Thymus (tissue), 11 donors: ENCODE measurements at regions not wholly inside any gene's neighbourhood (a gene's known extent, or its start where the extent isn't known, plus 50 kb on each side); places are given as distances from the start of the nearest gene placed in this dataset.

ENCODE experiments used
- DNase-seq, 9 donors: peaks; one replicate each; pipeline ENCODE4 v3.0.0-alpha.2; 2013; ENCODE audit warnings: low spot score in 9 of 9, low read depth in 6 of 9, missing footprints in 1 of 9
- H3K27ac ChIP-seq, 2 donors: one replicate each; pipeline ENCODE4 v1.5.1; 2013; ENCODE audit warnings: control low read depth in 1 of 2, low read depth in 1 of 2, low read length in 1 of 2, mild to moderate bottlenecking in 1 of 2, moderate library complexity in 1 of 2
- H3K27me3 ChIP-seq, 2 donors: one replicate each; pipeline ENCODE4 v1.5.1; 2013; ENCODE audit warnings: low read length in 1 of 2; ENCODE audit not compliant: control insufficient read depth in 2 of 2, insufficient read depth in 1 of 2
- H3K36me3 ChIP-seq, 2 donors: one replicate each; pipeline ENCODE4 v1.5.1; 2013; ENCODE audit warnings: low read length in 1 of 2, mild to moderate bottlenecking in 1 of 2, moderate library complexity in 1 of 2; ENCODE audit not compliant: control insufficient read depth in 2 of 2, insufficient read depth in 2 of 2
- H3K4me1 ChIP-seq, 2 donors: one replicate each; pipeline ENCODE4 v1.5.1; 2013; ENCODE audit warnings: low read length in 2 of 2; ENCODE audit not compliant: control insufficient read depth in 2 of 2, insufficient read depth in 2 of 2
- H3K4me3 ChIP-seq, 2 donors: one replicate each; pipeline ENCODE4 v1.5.1; 2013; ENCODE audit warnings: low read length in 2 of 2, control low read depth in 1 of 2, mild to moderate bottlenecking in 1 of 2
- H3K9me3 ChIP-seq, 2 donors: one replicate each; pipeline ENCODE4 v1.5.1; 2013; ENCODE audit warnings: low read length in 1 of 2, mild to moderate bottlenecking in 1 of 2; ENCODE audit not compliant: control insufficient read depth in 2 of 2, insufficient read depth in 1 of 2
- WGBS: extraction: QIAGEN DNeasy Blood & Tissue Kit; methylation state at CpG from one replicate; pipeline ENCODE4 v1.1.7; 2013; 5-methylcytosine and 5-hydroxymethylcytosine counted together
- donor health status: healthy.

GRCh38 chr2:41337956-41338355, 709.9 kb upstream of the PKDCC start:
- WGBS, result 96% methylated on average over 3 of the region's 4 CpGs
- no peaks in the 10 kb centered on the region for H3K4me1 ChIP-seq
- DNase-seq, result no peak

GRCh38 chr2:41344529-41344928, 703.3 kb upstream of the PKDCC start:
- Histone ChIP-seq H3K36me3 (no peaks in the 10 kb centered on the region), H3K4me3 (no peak overlapping the region), H3K27ac (no peak overlapping the region), H3K4me1 (no peaks in the 10 kb centered on the region), H3K9me3 (no peaks in the 10 kb centered on the region), H3K27me3 (no peaks in the 10 kb centered on the region)
- no peak for DNase-seq

More at GRCh38 chr2:41337956-41338355, 709.9 kb upstream of the PKDCC start:
- no peaks in the 10 kb centered on the region for H3K9me3 ChIP-seq
- H3K4me3 ChIP-seq, result no peak overlapping the region
- H3K27ac ChIP-seq, result no peak overlapping the region
- no peaks in the 10 kb centered on the region for H3K27me3 ChIP-seq
- H3K36me3 ChIP-seq, result no peaks in the 10 kb centered on the region

GRCh38 chr2:41353060-41353459, 694.8 kb upstream of the PKDCC start:
- Histone ChIP-seq H3K9me3 (no peaks in the 10 kb centered on the region), H3K27me3 (no peaks in the 10 kb centered on the region), H3K36me3 (no peaks in the 10 kb centered on the region), H3K4me1 (no peaks in the 10 kb centered on the region), H3K27ac (no peak overlapping the region), H3K4me3 (no peak overlapping the region)
- DNase-seq, result no peak
- 97% methylated on average over 3 of the region's 3 CpGs for WGBS

- Histone ChIP-seq H3K4me3 (no peak overlapping the region), H3K27me3 (no peaks in the 10 kb centered on the region), H3K27ac (no peak overlapping the region), H3K9me3 (no peaks in the 10 kb centered on the region), H3K4me1 (no peaks in the 10 kb centered on the region), H3K36me3 (no peaks in the 10 kb centered on the region)
- DNase-seq, result no peak
- WGBS, result 96% methylated on average over 2 of the region's 2 CpGs
These were observed 692.0 kb upstream of the PKDCC start for GRCh38 chr2:41355794-41356193.

- WGBS, result 95% methylated on average over 2 of the region's 2 CpGs
- Histone ChIP-seq H3K27ac (no peak overlapping the region), H3K4me3 (no peak overlapping the region), H3K36me3 (no peaks in the 10 kb centered on the region), H3K4me1 (no peaks in the 10 kb centered on the region), H3K9me3 (peaks cover 0 to 9% of the 10 kb centered on the region in 2 donors), H3K27me3 (no peaks in the 10 kb centered on the region)
- no peak for DNase-seq
These were observed 683.0 kb upstream of the PKDCC start for GRCh38 chr2:41364842-41365241.

GRCh38 chr2:41375901-41376300, 671.9 kb upstream of the PKDCC start:
- H3K27ac ChIP-seq, result no peak overlapping the region
- no peaks in the 10 kb centered on the region for H3K4me1 ChIP-seq
- DNase-seq, result no peak

GRCh38 chr2:41377837-41378236, 670.0 kb upstream of the PKDCC start:
- Histone ChIP-seq H3K4me1 (no peaks in the 10 kb centered on the region), H3K27me3 (no peaks in the 10 kb centered on the region), H3K27ac (no peak overlapping the region), H3K9me3 (no peaks in the 10 kb centered on the region), H3K4me3 (no peak overlapping the region), H3K36me3 (no peaks in the 10 kb centered on the region)
- DNase-seq, result no peak
- WGBS, result 96% methylated on average over 4 of the region's 4 CpGs

More at GRCh38 chr2:41375901-41376300, 671.9 kb upstream of the PKDCC start:
- H3K27me3 ChIP-seq, result no peaks in the 10 kb centered on the region
- no peak overlapping the region for H3K4me3 ChIP-seq
- H3K9me3 ChIP-seq, result no peaks in the 10 kb centered on the region
- H3K36me3 ChIP-seq, result no peaks in the 10 kb centered on the region

- Histone ChIP-seq H3K36me3 (no peaks in the 10 kb centered on the region), H3K9me3 (no peaks in the 10 kb centered on the region), H3K27me3 (no peaks in the 10 kb centered on the region), H3K4me1 (no peaks in the 10 kb centered on the region), H3K27ac (no peak overlapping the region), H3K4me3 (no peak overlapping the region)
- no peak for DNase-seq
- WGBS, result 97% methylated on average over 11 of the region's 11 CpGs
These were observed 669.4 kb upstream of the PKDCC start for GRCh38 chr2:41378420-41378819.

- Histone ChIP-seq H3K9me3 (no peaks in the 10 kb centered on the region), H3K36me3 (no peaks in the 10 kb centered on the region), H3K4me3 (no peak overlapping the region), H3K27ac (no peak overlapping the region), H3K4me1 (no peaks in the 10 kb centered on the region), H3K27me3 (no peaks in the 10 kb centered on the region)
- WGBS, result 95% methylated on average over 13 of the region's 13 CpGs
- DNase-seq, result no peak
These were observed 668.2 kb upstream of the PKDCC start for GRCh38 chr2:41379496-41380221.
